Effector CD8-positive, alpha-beta T cell (primary cell): ENCODE measurements at regions not wholly inside any gene's neighbourhood (a gene's known extent, or its start where the extent isn't known, plus 50 kb on each side); places are given as distances from the start of the nearest gene placed in this dataset.

Source experiments
- DNase-seq: peaks from one replicate; lab custom pipeline; 2025; lab: John Stamatoyannopoulos, UW

DNA sequence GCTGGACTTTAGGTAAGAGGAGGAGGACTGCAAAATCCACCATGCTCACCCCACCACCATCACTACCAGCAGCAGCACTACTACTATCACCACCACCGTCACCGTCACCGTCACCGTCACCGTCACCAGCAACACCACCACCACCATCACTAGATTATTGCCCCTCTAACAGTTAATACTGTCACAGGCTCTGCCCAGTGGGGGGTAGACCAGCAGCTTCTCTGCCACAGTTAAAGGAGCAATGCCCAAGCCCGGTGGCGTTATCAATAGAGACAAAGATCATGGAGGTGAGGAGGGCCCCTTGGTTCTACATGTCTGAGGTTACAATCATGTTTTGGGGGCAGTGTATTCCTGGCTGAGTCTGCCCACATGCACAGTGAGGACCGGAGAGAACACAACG, 184.4 kb upstream of the DYNLRB2 start:
- no peak for DNase-seq

DNA sequence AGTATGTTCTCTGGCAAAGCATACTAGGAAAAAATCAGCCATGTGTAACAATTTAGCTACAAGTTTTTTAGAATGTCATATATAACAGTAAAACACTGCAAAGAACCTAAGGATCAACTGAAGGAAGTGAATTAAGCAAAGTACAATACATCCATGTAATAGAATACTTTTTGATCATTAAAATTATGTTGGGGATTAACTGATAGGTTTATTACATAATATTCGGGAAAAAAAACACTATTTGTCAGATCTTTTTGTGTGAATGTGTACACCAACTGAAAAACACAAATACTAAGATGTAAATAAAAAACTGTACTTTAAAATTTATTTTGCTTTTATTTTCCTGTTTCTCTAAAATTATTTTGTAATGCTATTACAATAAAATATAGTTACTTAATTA, 185.5 kb upstream of the DYNLRB2 start:
- no peak for DNase-seq

DNA sequence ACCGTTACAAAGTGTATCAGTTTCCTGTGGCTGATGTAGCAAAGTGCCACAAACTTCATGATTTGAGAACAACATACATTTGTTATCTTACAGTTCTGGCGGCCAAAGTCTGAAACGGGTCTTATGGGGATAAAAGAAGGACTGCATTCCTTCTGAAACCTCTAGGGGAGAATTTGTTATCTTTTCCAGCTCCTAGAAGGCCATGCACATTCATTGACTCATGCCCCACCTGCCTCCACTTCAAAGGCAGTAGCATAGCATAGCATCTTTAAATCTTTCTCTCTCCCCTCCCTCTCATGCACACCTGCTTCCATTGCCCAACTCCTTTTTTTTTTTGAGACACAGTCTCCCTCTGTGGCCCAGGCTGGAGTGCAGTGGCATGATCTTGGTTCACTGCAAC, 190.7 kb upstream of the DYNLRB2 start:
- DNase-seq = no peak

DNA sequence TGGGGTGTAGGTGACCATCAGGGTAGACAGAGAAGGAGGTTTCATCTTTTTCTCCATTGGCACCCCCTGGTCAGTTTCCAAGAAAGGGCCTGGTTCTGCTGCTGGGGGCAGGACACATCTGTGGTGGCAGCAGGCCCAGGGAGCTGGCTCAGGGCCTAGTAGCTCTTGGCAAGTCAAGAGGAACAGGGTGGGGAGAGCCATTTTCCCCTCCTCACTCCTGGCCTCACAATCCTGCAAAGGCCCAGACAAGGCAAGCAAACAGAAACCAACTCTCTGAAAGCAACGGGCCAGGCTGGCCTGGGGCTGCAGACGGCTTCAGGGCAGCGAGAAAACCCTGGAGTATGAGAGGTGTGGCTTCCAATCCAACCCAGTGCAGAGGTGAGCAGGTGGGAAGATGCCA, 192.9 kb upstream of the DYNLRB2 start:
- DNase-seq = no peak

DNA sequence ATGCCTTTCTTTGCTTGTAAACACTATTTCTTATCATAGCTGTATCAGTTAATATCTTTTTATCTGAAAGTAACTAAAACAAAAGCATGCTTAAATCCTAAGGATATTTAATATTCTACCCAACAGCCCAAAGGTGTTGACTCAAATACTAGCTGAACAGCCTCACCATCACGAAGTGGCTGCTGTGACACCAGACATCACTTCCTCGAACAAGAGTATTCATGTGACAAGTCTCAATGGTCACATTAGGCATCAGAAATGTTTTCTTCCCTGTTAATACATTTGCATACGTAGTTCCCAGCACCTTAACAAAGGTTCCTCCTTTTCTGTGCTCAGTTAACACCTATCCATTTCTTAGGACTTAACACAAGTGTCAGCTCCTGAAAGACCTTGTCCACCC, 193.8 kb upstream of the DYNLRB2 start:
- DNase-seq = no peak

DNA sequence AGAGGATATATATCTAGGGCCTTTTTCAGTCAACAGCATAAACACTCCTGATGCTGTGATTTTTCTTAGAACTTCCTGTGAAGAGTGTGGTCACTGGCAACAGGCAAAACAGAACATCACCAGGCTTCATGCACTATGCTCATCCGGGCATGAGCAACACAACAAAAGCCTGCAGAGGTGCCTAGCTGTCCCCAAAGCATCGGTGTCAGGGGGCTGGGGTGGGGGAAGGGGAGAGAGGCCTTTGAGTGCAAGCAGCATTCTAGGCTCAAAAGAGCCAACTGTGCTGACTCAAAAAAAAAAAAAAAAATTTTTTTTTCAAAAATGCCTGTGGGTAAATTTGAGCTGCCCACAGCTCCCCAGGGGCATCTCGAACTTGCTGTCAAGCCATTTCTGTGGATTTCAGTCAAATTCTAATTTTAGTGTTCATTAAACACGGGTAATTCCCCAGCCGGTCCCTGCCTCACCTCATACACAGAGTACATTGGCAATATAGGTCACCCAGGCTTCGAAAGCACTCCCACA, 194.6 kb upstream of the DYNLRB2 start:
- no peak for DNase-seq

DNA sequence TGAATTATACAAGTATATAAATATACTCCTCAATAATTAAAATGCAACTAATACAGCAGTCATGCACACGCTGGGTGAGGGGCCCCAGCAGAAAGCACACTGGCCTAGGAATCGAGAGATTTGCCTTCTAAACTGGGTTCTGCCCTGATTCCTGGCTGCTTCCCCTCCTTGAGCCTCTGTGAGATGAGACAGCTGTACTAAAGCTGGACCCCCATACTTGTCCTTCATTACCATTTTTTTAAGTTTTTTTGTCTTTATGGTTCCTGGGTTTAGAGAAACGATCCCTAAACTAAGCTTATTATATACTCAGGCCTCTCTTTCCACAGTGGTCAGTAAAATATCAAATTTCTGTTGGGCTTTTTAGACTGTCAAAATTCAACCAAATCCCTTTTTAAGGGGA, 195.1 kb upstream of the DYNLRB2 start:
- DNase-seq = no peak

- no peak for DNase-seq
Observed at GRCh38 chr16:80344570-80344969, 196.2 kb upstream of the DYNLRB2 start.

GRCh38 chr16:80341263-80341662, 199.5 kb upstream of the DYNLRB2 start:
- DNase-seq = no peak

GRCh38 chr16:80337786-80338185, 203.0 kb upstream of the DYNLRB2 start:
- no peak for DNase-seq

DNA sequence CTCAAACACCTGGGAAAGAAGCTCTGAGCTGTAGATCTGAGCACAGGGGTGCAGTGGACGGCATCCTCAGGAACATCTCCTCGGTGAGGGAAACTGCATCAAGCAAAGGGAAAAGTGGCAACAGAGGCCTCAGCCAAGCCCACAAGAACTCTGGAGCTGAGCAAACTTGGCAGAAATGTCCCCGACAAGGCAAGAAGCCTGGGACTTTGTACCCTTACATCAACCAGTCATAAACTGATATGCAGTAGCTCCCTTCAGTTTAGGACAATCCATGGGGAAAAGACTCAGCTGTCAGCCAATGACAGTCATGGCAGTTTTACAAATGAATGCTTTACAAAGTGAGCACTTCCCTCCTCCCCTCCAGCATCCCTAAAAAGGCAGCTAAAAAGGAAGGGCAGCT, 210.0 kb upstream of the DYNLRB2 start:
- no peak for DNase-seq

DNA sequence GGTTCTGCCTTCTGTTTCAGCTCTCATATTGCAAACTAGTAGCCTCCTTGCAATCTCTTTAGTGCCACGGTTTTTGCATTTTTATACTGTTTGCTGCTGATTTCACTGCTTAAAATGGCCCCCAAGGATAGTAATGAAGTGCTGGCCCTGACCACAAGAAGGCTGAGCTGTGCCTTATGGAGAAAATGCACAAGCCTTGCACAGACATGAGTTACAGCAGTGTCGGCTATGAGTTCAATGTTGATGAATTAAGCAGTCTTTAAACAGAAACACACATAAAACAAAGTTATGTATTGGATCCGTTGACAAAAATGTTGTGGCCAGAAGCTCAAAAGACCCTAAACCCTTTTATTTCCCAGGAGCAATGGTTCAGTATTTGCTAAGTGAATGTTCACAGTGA, 210.6 kb upstream of the DYNLRB2 start:
- no peak for DNase-seq

GRCh38 chr16:80327740-80328139, 213.1 kb upstream of the DYNLRB2 start:
- DNase-seq = no peak

- no peak for DNase-seq
Observed at GRCh38 chr16:80324371-80324770, 216.4 kb upstream of the DYNLRB2 start.

GRCh38 chr16:80323808-80324195, 217.0 kb upstream of the DYNLRB2 start:
- DNase-seq = no peak

DNA sequence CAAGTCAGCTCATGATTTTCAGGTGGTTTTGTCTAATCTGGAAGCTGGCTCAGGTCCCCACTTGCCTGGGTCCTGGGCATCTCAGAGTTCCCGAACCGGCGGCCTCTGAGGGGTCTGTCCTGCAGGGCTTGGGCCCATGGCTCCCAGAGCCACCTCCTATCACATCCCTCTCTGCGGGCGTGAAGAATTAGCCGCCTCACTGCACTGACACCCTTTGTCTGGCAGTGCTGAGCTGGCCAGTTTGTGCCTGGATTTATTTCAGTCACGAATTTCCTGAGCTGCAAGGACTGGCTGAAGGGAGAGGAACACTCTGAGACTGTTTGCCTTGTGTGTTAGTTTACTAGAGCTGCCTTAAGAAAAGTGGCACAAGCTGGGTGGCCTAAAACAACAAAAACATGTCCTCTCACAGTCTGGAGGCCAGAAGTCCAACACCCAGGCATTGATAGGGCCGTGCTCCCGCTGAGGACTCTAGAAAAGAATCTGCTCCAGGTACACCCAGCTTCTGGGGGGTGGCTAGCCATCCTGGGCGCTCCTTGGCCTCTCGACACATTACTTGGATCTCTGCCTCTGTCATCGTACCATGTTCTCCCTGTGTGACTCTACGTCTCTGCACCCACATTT, 217.5 kb upstream of the DYNLRB2 start:
- DNase-seq = no peak

DNA sequence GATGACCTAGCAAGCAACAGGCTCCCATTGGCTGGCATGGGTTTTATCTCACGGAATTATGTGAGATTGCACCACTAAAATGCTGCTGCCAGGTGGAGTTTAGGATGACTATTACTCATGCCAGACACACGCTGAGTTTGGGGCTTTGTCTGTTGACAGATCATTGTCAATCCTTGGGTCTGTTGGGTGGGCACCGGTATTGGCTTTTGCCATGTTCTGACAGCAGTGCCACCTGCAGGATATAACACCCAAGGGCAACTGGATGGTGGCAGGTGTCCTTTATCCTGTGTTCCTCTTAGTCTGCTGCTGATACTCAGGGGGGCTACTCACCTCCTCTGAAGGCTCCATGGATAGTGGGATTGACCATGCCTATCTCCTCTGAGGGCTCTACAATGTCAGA, 221.6 kb upstream of the DYNLRB2 start:
- DNase-seq = no peak

DNA sequence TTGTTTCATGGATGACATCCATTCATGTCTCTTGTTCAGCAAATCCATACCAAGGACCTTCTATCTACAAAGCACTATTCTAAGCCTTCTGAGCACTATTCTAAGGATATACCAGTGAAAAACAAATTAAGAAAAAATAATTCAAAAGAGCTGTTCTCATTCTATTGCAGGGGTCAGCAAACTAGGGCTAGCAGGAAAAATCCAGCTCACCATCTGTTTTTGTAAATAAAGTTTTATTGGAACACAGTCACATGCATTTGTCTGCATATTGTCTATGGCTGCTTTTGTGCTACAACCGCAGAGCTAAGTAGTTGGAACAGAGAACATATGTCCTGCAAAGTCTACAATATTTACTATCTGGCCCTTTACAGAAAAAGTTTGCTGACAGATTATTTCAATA, 222.7 kb upstream of the DYNLRB2 start:
- no peak for DNase-seq

GRCh38 chr16:80317599-80318037, 223.2 kb upstream of the DYNLRB2 start:
- DNase-seq = no peak

- no peak for DNase-seq
Observed at GRCh38 chr16:80317116-80317515, 223.7 kb upstream of the DYNLRB2 start.

DNA sequence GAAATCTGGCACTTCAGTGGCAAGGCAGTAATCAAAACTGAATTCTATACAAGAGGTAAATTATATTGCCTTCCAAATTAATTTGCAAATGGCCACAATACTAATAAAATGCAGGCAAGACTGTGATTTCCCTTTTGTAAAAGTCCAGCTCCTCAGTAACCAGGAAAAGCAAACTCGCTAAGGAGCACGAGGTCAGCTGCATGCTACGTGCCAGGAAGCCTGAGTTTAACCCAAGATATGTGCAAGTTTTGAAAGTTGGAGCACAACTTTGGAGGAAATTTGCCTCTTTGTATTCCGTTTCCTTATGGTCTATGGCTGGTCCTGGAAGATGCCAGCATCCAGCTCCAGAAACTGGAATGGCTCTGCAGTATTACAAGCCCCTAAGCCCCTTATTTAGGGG, 226.8 kb upstream of the DYNLRB2 start:
- DNase-seq = no peak

GRCh38 chr16:80309178-80309577, 231.6 kb upstream of the DYNLRB2 start:
- no peak for DNase-seq

GRCh38 chr16:80305410-80305809, 235.4 kb upstream of the DYNLRB2 start:
- no peak for DNase-seq

DNA sequence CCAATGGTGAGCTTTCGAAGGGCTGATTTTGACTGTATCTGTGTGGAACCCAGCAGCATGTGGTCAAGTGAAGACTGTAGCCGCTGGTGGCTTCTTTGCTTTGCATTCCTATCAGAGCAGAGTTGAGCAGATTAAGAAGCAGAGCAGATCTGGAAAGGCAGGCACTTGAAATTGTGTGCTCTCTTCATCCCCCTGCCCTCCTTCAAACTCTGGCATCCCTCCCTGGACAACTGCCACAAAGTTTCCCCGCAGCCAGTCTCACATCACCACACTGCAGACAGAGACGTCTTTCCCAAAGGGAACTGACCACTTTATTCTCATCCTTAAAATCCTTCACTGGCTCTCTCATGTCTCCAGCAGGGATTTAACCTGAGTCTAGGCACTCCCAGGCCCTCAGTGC, 237.1 kb upstream of the DYNLRB2 start:
- no peak for DNase-seq
